ENCODE measurements at regions not wholly inside any gene's neighbourhood (a gene's known extent, or its start where the extent isn't known, plus 50 kb on each side); places are given as distances from the start of the nearest gene placed in this dataset.

GRCh38 chr3:104648823-104649222 lies 717.9 kb upstream of the ALCAM start:
- TF ChIP-seq CTCF (IDR thresholded peaks at IDR 0.05; ENCODE audit: insufficient read depth, low read depth, low read length, missing control alignments) = no peak
- no peak overlapping the region for H3K4me3 ChIP-seq (ENCODE audit: low read depth, low read length)
- no peak for DNase-seq (ENCODE audit: low read depth)

- no peak for DNase-seq (ENCODE audit: low read depth)
- TF ChIP-seq CTCF (IDR thresholded peaks at IDR 0.05; ENCODE audit: insufficient read depth, low read depth, low read length, missing control alignments) = no peak
Measured at GRCh38 chr3:104669083-104669482, 697.6 kb upstream of the ALCAM start.

DNA sequence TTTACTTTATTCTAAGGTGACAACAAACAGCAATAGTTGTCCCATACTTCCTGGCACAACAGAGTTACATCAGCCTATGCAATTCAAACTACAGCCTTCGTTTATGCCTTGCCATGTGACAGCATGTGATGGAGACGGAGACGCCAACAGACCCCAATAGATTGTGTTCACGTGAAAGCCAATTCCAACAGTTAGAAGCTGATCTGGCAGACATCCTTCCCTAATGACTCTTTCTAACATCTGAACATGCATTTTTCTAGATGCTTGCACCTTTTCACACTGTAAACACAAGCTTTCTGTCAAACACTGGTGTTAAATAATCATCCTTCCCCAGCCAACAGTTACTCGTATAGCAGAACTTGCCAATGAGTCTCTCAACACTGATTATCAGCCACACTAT lies 694.4 kb upstream of the ALCAM start:
- TF ChIP-seq CTCF (IDR thresholded peaks at IDR 0.05; ENCODE audit: insufficient read depth, low read depth, low read length, missing control alignments) = no peak
- H3K4me3 ChIP-seq (ENCODE audit: low read depth, low read length) = no peak overlapping the region
- DNase-seq (ENCODE audit: low read depth) = no peak

More at GRCh38 chr3:104669083-104669482, 697.6 kb upstream of the ALCAM start:
- H3K4me3 ChIP-seq (ENCODE audit: low read depth, low read length) = no peak overlapping the region

DNA sequence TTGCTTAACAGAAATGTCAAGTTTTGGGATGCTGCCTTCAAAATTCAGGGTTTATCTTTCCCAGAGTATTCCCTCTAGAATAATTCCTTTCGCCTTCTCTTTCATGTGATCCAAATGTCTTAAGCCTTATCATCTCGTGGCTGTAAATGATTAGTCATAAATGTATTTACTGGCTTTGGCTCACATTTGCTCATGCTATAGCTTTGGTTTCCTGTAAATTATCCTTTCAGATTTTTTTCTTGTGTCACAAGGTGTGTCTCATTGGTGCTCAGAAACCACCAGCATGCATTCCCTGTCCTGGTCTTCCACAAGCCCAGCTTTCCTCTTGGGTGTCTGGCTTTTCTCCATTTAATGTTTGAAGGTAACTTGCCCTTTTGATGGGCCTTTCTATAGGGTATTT lies 692.7 kb upstream of the ALCAM start:
- H3K4me3 ChIP-seq (ENCODE audit: low read depth, low read length) = no peak overlapping the region
- no peak for DNase-seq (ENCODE audit: low read depth)
- no peak for TF ChIP-seq CTCF (IDR thresholded peaks at IDR 0.05; ENCODE audit: insufficient read depth, low read depth, low read length, missing control alignments)

DNA sequence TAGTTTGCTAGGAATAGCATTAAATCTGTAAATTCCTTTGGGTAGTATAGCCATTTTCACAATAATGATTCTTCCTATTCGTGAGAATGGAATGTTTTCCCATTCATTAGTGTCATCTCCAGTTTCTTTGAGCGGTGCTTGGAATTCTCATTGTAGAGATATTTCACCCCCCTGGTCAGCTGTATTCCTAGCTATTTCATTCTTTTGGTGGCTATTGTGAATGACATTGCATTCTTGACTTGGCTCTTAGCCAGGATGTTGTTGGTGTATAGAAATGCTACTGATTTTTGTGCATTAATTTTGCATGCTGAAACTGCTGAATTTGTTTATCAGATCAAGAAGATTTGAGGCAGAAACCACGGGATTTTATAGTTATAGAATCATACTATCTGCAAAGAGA lies 690.5 kb upstream of the ALCAM start:
- H3K4me3 ChIP-seq (ENCODE audit: low read depth, low read length) = no peak overlapping the region
- no peak for DNase-seq (ENCODE audit: low read depth)
- no peak for TF ChIP-seq CTCF (IDR thresholded peaks at IDR 0.05; ENCODE audit: insufficient read depth, low read depth, low read length, missing control alignments)

GRCh38 chr3:104677932-104678331 lies 688.8 kb upstream of the ALCAM start:
- H3K4me3 ChIP-seq (ENCODE audit: low read depth, low read length) = no peak overlapping the region
- no peak for TF ChIP-seq CTCF (IDR thresholded peaks at IDR 0.05; ENCODE audit: insufficient read depth, low read depth, low read length, missing control alignments)
- DNase-seq (ENCODE audit: low read depth) = no peak

DNA sequence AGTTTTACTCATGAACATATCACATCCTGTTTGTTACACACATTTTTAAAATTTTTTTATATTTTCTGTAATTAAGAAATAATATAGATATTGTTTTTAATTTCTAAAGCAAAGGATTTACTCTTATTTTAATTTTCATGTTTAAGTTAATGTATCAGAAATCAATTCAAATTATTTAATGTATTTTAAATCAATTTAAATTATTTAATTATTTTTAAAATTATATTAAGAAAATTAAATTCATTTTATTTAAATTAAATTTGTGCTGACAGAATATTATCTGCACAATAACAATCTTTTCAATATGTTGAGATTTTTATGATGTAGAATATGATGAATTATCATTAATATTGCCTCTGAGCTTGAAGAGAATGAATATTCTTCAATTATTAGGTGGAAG lies 681.2 kb upstream of the ALCAM start:
- no peak for DNase-seq (ENCODE audit: low read depth)
- TF ChIP-seq CTCF (IDR thresholded peaks at IDR 0.05; ENCODE audit: insufficient read depth, low read depth, low read length, missing control alignments) = no peak
- H3K4me3 ChIP-seq (ENCODE audit: low read depth, low read length) = no peak overlapping the region
